Stimulated activated CD4-positive, alpha-beta T cell treated with anti-CD3 and anti-CD28 coated beads, Interleukin-15, amount 100 ng/mL, for 1 hour (primary cell): ENCODE measurements at regions not wholly inside any gene's neighbourhood (a gene's known extent, or its start where the extent isn't known, plus 50 kb on each side); places are given as distances from the start of the nearest gene placed in this dataset.

Source experiments
- DNase-seq, 2 donors: peaks; one replicate each; pipeline ENCODE4 v3.0.0-alpha.2; 2020; ENCODE audit warnings: low read depth in 1 of 2, low spot score in 1 of 2

- DNase-seq: no peak
Observed at GRCh38 chr2:38450509-38450908, 73.4 kb upstream of the ATL2 start.

GRCh38 chr2:38448692-38449410, 71.8 kb upstream of the ATL2 start:
- no peak for DNase-seq

GRCh38 chr2:38446906-38447561, 70.0 kb upstream of the ATL2 start:
- DNase-seq: no peak

- DNase-seq: no peak
Observed at GRCh38 chr2:38446418-38446817, 69.3 kb upstream of the ATL2 start.

GRCh38 chr2:38444247-38444646, 67.2 kb upstream of the ATL2 start:
- no peak for DNase-seq

GRCh38 chr2:38442643-38443541, 65.8 kb upstream of the ATL2 start:
- no peak for DNase-seq

- DNase-seq: no peak
Observed at GRCh38 chr2:38441346-38441745, 64.3 kb upstream of the ATL2 start.

GRCh38 chr2:38440655-38441054, 63.6 kb upstream of the ATL2 start:
- DNase-seq: no peak

GRCh38 chr2:38439863-38440262, 62.8 kb upstream of the ATL2 start:
- DNase-seq: no peak

- DNase-seq: no peak
Observed at GRCh38 chr2:38438883-38439612, 62.0 kb upstream of the ATL2 start.

GRCh38 chr2:38438133-38438882, 61.2 kb upstream of the ATL2 start:
- DNase-seq: no peak

GRCh38 chr2:38436227-38436664, 59.2 kb upstream of the ATL2 start:
- DNase-seq: no peak

- DNase-seq: no peak
Observed at GRCh38 chr2:38435775-38436174, 58.7 kb upstream of the ATL2 start.

GRCh38 chr2:38434595-38434994, 57.5 kb upstream of the ATL2 start:
- no peak for DNase-seq

GRCh38 chr2:38433607-38433975, 56.5 kb upstream of the ATL2 start:
- no peak for DNase-seq

GRCh38 chr2:38432820-38433606, 55.9 kb upstream of the ATL2 start:
- no peak for DNase-seq

- DNase-seq: no peak
Observed at GRCh38 chr2:38430597-38431207, 53.6 kb upstream of the ATL2 start.

GRCh38 chr2:38430196-38430595, 53.1 kb upstream of the ATL2 start:
- no peak for DNase-seq

- no peak for DNase-seq
Observed at GRCh38 chr2:38427936-38428335, 50.9 kb upstream of the ATL2 start.
